Frontal cortex (tissue), 4 donors: ENCODE measurements at regions not wholly inside any gene's neighbourhood (a gene's known extent, or its start where the extent isn't known, plus 50 kb on each side); places are given as distances from the start of the nearest gene placed in this dataset. TPM values are rescaled to one million over a fixed set of nuclear protein-coding genes. Genes with fewer than 3 reads are reported as not detected.

Experiments
- DNase-seq, 2 donors: peaks; one replicate each; pipeline ENCODE4 v3.0.0; 2012; ENCODE audit warnings: low spot score in 2 of 2
- FAIRE-seq: peaks from 2 replicates; lab custom pipeline; 2012; peaks lifted over from hg19 to GRCh38; lab: Jason Lieb, UNC
- small RNA-seq: library from RNA; depleted of rRNA; stranded (forward); fragments of <200 nt; gene quantifications from one replicate; pipeline ENCODE3, GENCODE V24; 2014
- donor health status: control.
- donor health status: control.
- donor health status: control.

GRCh38 chr5:1933364-1934055 lies 50.8 kb upstream of the IRX4 start:
- FAIRE-seq, result no peak

More at GRCh38 chr5:1933364-1934055, 50.8 kb upstream of the IRX4 start:
- DNase-seq, result no peak

Small RNA genes lying in the stretch of these regions (small RNA-seq; reads per million reads assigned to genes)
- not detected for gene AC092266.1
- gene RF00019, result not detected
